ENCODE measurements at regions not wholly inside any gene's neighbourhood (a gene's known extent, or its start where the extent isn't known, plus 50 kb on each side); places are given as distances from the start of the nearest gene placed in this dataset.

DNA sequence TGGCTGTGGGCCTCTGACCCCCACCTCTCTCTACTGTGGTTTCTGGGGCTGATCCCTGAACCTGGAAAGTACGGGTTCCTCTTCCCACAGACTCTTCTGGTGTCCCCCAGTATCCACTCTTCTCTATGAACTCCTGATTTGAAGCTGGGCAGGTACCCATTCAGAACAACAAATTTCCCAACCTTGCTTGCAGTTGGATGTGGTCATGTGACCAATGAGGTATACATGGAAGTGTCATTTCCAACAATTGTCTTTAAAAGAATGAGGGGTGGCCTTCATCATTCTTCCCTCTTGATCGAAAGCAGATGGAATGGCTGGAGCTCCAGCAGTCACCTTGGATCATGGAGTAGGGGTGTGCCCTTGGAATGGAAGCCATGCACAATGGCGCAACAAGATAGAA lies 128.0 kb upstream of the MLN start:
- Histone ChIP-seq H3K36me3 (ENCODE audit: control insufficient read depth in 3 of 3, insufficient read depth in 2 of 3, low read depth in 1 of 3, low read length in 3 of 3) (no peaks in the 10 kb centered on the region), H3K27ac (ENCODE audit: low read depth in 1 of 3, low read length in 2 of 3) (no peak overlapping the region), H3K4me1 (ENCODE audit: control insufficient read depth in 3 of 3, insufficient read depth in 2 of 3, low read depth in 1 of 3, low read length in 2 of 3) (no peaks in the 10 kb centered on the region), H3K4me3 (ENCODE audit: low read depth in 1 of 3, low read length in 3 of 3) (no peak overlapping the region), H3K9me3 (ENCODE audit: control insufficient read depth in 2 of 2, insufficient read depth in 1 of 2, low read depth in 1 of 2, low read length in 1 of 2) (peaks cover 0 to 7% of the 10 kb centered on the region in 2 donors), H3K27me3 (ENCODE audit: control insufficient read depth in 3 of 3, insufficient read depth in 3 of 3, low read length in 3 of 3) (no peaks in the 10 kb centered on the region)
- 84 to 88% (median 86%) methylated on average over 3 of the region's 3 CpGs for WGBS, 3 donors
- no peak for DNase-seq
- FAIRE-seq, result no peak

DNA sequence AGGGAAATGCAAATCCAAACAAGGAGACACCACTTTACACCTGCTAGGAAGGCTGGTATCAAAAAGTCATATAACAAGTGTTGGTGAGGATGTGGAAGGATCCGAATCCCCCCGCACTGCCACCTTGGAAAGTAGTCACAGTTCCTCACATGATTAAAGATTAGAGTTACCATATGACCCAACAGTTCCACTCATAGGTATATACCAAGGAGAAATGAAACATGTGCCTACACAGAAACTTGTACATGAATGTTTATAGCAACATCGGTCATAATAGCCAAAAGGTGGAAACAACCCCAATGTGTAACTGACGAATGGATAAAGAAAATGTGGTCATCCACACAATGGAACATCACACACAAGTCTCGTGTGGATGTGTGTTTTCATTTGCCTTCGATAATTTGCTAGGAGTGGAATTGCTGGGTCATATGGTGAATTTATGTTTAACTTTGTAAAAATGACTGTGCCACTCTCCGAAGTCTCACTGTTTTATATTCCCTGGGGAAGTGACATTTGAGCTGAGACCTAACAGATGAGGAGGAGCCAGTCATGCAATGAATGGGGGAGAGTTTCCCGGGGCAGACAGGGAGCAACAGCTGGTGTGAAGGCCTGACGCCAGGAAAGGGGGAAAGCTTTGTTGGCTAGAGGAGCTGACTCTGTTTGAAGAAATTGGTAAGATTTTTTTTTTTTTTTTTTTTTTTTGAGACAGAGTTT lies 125.9 kb upstream of the MLN start:
- no peak overlapping the region for H3K27ac ChIP-seq (ENCODE audit: low read depth in 1 of 3, low read length in 2 of 3)
- peaks cover 0 to 7% of the 10 kb centered on the region in 2 donors for H3K9me3 ChIP-seq (ENCODE audit: control insufficient read depth in 2 of 2, insufficient read depth in 1 of 2, low read depth in 1 of 2, low read length in 1 of 2)
- H3K36me3 ChIP-seq (ENCODE audit: control insufficient read depth in 3 of 3, insufficient read depth in 2 of 3, low read depth in 1 of 3, low read length in 3 of 3), result no peaks in the 10 kb centered on the region
- no peaks in the 10 kb centered on the region for H3K27me3 ChIP-seq (ENCODE audit: control insufficient read depth in 3 of 3, insufficient read depth in 3 of 3, low read length in 3 of 3)
- no peaks in the 10 kb centered on the region for H3K4me1 ChIP-seq (ENCODE audit: control insufficient read depth in 3 of 3, insufficient read depth in 2 of 3, low read depth in 1 of 3, low read length in 2 of 3)
- FAIRE-seq (no peak), DNase-seq (no peak)
- 64 to 85% (median 82%) methylated on average over 9 of the region's 9 CpGs for WGBS, 3 donors
- H3K4me3 ChIP-seq (ENCODE audit: low read depth in 1 of 3, low read length in 3 of 3), result no peak overlapping the region

DNA sequence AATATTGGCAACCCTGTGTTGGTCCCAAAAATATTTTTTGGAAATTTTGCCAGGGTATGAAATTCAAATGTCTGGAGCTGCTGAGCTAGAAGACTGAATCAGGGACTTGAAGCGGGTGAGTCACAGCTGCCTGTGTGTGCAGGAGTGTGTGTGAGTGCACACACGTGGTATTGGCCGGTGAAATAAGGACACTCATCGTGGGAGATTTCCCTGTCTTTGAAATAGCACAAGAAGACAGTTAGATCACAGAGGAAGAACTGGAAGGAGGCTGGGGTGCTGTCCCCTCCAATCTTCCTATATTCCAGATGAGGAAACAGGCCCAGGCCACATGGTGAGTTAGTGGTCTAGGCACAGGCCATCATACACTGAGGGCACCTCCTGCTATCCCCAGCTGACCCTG lies 123.8 kb upstream of the MLN start:
- no peaks in the 10 kb centered on the region for H3K36me3 ChIP-seq (ENCODE audit: control insufficient read depth in 3 of 3, insufficient read depth in 2 of 3, low read depth in 1 of 3, low read length in 3 of 3)
- 69 to 84% (median 81%) methylated on average over 4 of the region's 4 CpGs for WGBS, 3 donors
- no peak for FAIRE-seq
- H3K9me3 ChIP-seq (ENCODE audit: control insufficient read depth in 2 of 2, insufficient read depth in 1 of 2, low read depth in 1 of 2, low read length in 1 of 2), result peaks cover 0 to 7% of the 10 kb centered on the region in 2 donors
- H3K4me3 ChIP-seq (ENCODE audit: low read depth in 1 of 3, low read length in 3 of 3), result no peak overlapping the region
- no peaks in the 10 kb centered on the region for H3K4me1 ChIP-seq (ENCODE audit: control insufficient read depth in 3 of 3, insufficient read depth in 2 of 3, low read depth in 1 of 3, low read length in 2 of 3)
- no peak for DNase-seq
- no peaks in the 10 kb centered on the region for H3K27me3 ChIP-seq (ENCODE audit: control insufficient read depth in 3 of 3, insufficient read depth in 3 of 3, low read length in 3 of 3)
- no peak overlapping the region for H3K27ac ChIP-seq (ENCODE audit: low read depth in 1 of 3, low read length in 2 of 3)

DNA sequence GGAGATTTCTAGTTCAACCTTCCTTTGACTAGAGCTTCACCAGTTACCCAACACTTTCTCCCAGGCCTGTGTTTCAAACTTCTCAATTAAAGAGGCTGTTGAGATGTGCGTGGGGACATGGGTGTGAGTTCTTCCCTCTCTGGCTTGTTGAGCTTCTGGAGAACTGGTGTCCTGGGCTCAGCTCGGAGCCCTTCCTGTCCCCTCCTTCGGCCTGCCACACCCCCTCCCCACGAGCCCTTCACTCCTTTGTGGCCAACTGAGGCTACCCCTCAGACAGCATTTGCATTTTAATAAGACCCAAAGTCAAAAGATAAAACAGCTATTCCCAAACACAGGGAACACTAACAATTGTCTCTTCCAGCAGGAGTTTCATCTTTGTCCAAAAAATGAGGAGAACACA lies 123.3 kb upstream of the MLN start:
- DNase-seq, result no peak
- 80 to 87% (median 87%) methylated on average over 4 of the region's 4 CpGs for WGBS, 3 donors

DNA sequence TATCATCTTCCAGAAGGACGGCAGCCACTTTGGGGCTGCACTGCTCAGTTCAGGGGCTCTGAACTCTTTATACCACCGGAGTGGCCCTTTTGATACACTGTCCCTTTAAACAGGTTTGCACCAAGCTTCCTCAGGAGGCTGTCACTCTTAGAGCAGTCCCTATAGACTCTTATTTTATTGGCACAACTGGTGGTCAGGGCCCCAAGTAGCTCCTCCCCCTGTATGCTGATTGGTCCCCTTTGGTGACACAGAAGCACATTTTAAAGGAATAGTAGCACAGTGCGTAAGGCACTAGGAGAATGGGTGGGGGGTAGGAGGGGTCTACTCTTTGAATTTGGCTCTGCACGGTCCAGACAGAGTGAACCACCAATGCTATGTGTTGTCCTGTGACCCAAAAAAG lies 122.6 kb upstream of the MLN start:
- FAIRE-seq, result no peak
- 83 to 96% (median 89%) methylated on average over 4 of the region's 4 CpGs for WGBS, 3 donors
- H3K4me1 ChIP-seq (ENCODE audit: control insufficient read depth in 3 of 3, insufficient read depth in 2 of 3, low read depth in 1 of 3, low read length in 2 of 3), result no peaks in the 10 kb centered on the region

More for the DNA sequence above, 123.3 kb upstream of the MLN start:
- no peak for FAIRE-seq
- H3K4me3 ChIP-seq (ENCODE audit: low read depth in 1 of 3, low read length in 3 of 3), result no peak overlapping the region
- no peaks in the 10 kb centered on the region for H3K27me3 ChIP-seq (ENCODE audit: control insufficient read depth in 3 of 3, insufficient read depth in 3 of 3, low read length in 3 of 3)
- H3K36me3 ChIP-seq (ENCODE audit: control insufficient read depth in 3 of 3, insufficient read depth in 2 of 3, low read depth in 1 of 3, low read length in 3 of 3), result no peaks in the 10 kb centered on the region
- H3K9me3 ChIP-seq (ENCODE audit: control insufficient read depth in 2 of 2, insufficient read depth in 1 of 2, low read depth in 1 of 2, low read length in 1 of 2), result peaks cover 0 to 7% of the 10 kb centered on the region in 2 donors
- no peak overlapping the region for H3K27ac ChIP-seq (ENCODE audit: low read depth in 1 of 3, low read length in 2 of 3)
- no peaks in the 10 kb centered on the region for H3K4me1 ChIP-seq (ENCODE audit: control insufficient read depth in 3 of 3, insufficient read depth in 2 of 3, low read depth in 1 of 3, low read length in 2 of 3)

DNA sequence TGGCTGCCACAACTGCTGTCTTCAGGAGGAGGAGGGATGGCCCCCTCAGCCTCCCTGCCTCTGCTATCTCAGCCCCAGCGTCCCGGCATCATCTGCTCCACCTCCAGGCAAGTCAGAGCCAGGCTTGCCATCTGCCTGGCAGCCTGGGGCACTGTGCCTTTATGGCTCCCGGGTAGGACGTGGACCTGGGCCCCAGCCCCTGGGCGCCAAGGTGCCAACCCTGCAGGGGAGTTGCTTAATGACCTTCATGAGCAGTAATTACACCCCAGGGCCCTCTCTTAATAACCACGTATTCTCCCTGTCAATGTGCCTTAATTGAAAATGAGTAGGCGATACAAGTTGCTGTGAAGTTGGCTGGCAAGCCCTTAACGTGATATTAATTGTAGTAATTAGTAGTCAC lies 122.1 kb upstream of the MLN start:
- FAIRE-seq (no peak), DNase-seq (no peak)
- Histone ChIP-seq H3K9me3 (ENCODE audit: control insufficient read depth in 2 of 2, insufficient read depth in 1 of 2, low read depth in 1 of 2, low read length in 1 of 2) (peaks cover 0 to 3% of the 10 kb centered on the region in 2 donors), H3K36me3 (ENCODE audit: control insufficient read depth in 3 of 3, insufficient read depth in 2 of 3, low read depth in 1 of 3, low read length in 3 of 3) (no peaks in the 10 kb centered on the region), H3K4me1 (ENCODE audit: control insufficient read depth in 3 of 3, insufficient read depth in 2 of 3, low read depth in 1 of 3, low read length in 2 of 3) (no peaks in the 10 kb centered on the region), H3K27me3 (ENCODE audit: control insufficient read depth in 3 of 3, insufficient read depth in 3 of 3, low read length in 3 of 3) (no peaks in the 10 kb centered on the region), H3K27ac (ENCODE audit: low read depth in 1 of 3, low read length in 2 of 3) (no peak overlapping the region), H3K4me3 (ENCODE audit: low read depth in 1 of 3, low read length in 3 of 3) (no peak overlapping the region)
- WGBS, 3 donors, result 31 to 72% (median 55%) methylated on average over 8 of the region's 8 CpGs

More for the DNA sequence above, 122.6 kb upstream of the MLN start:
- Histone ChIP-seq H3K27me3 (ENCODE audit: control insufficient read depth in 3 of 3, insufficient read depth in 3 of 3, low read length in 3 of 3) (no peaks in the 10 kb centered on the region), H3K9me3 (ENCODE audit: control insufficient read depth in 2 of 2, insufficient read depth in 1 of 2, low read depth in 1 of 2, low read length in 1 of 2) (peaks cover 0 to 3% of the 10 kb centered on the region in 2 donors), H3K36me3 (ENCODE audit: control insufficient read depth in 3 of 3, insufficient read depth in 2 of 3, low read depth in 1 of 3, low read length in 3 of 3) (no peaks in the 10 kb centered on the region), H3K4me3 (ENCODE audit: low read depth in 1 of 3, low read length in 3 of 3) (no peak overlapping the region), H3K27ac (ENCODE audit: low read depth in 1 of 3, low read length in 2 of 3) (no peak overlapping the region)
- no peak for DNase-seq

DNA sequence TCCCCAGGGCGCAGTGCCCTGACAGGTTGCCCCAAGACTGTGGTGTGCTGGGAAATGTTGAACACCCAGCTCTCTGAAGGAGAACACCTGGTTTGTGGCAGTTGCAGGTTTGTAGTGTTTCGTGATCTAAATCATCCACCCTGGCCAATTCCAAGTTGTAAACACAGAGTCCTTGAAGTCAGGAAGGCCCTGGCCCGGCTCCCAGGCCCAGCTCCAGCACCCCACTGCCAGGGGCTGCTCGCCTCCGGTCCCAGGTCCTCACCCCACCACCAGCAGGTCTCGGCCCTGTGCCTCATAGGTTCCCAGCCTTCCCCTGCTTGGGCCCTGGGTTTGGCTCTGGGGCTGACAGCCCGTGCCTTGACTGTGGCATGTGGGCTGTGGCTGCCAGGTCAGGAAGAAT lies 121.4 kb upstream of the MLN start:
- 75 to 85% (median 80%) methylated on average over 7 of the region's 7 CpGs for WGBS, 3 donors
- Histone ChIP-seq H3K9me3 (ENCODE audit: control insufficient read depth in 2 of 2, insufficient read depth in 1 of 2, low read depth in 1 of 2, low read length in 1 of 2) (peaks cover 0 to 3% of the 10 kb centered on the region in 2 donors), H3K27me3 (ENCODE audit: control insufficient read depth in 3 of 3, insufficient read depth in 3 of 3, low read length in 3 of 3) (no peaks in the 10 kb centered on the region), H3K27ac (ENCODE audit: low read depth in 1 of 3, low read length in 2 of 3) (no peak overlapping the region), H3K4me3 (ENCODE audit: low read depth in 1 of 3, low read length in 3 of 3) (no peak overlapping the region), H3K36me3 (ENCODE audit: control insufficient read depth in 3 of 3, insufficient read depth in 2 of 3, low read depth in 1 of 3, low read length in 3 of 3) (no peaks in the 10 kb centered on the region), H3K4me1 (ENCODE audit: control insufficient read depth in 3 of 3, insufficient read depth in 2 of 3, low read depth in 1 of 3, low read length in 2 of 3) (no peaks in the 10 kb centered on the region)
- FAIRE-seq (no peak), DNase-seq (no peak)

DNA sequence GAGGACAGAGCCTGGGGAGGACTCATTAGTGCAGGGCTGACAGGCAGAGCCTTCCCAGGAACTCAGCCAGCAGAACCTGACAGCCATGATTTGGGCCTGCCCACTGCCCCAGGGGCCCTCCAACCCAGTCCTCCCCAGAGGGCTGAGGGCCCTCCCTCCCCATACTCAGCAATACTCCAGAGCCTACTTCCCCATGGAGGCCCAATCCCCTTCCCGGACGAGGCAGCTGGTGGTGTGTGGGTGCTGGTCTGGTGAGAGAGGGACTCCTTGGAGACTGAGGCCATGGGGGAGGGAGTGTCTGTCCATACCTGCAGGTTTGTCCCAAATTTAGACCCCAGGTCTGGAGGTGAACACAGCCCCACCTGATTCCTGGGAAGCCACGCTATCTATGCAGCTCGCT lies 120.9 kb upstream of the MLN start:
- no peak overlapping the region for H3K4me3 ChIP-seq (ENCODE audit: low read depth in 1 of 3, low read length in 3 of 3)
- peaks cover 0 to 3% of the 10 kb centered on the region in 2 donors for H3K9me3 ChIP-seq (ENCODE audit: control insufficient read depth in 2 of 2, insufficient read depth in 1 of 2, low read depth in 1 of 2, low read length in 1 of 2)
- H3K27me3 ChIP-seq (ENCODE audit: control insufficient read depth in 3 of 3, insufficient read depth in 3 of 3, low read length in 3 of 3), result no peaks in the 10 kb centered on the region
- no peaks in the 10 kb centered on the region for H3K4me1 ChIP-seq (ENCODE audit: control insufficient read depth in 3 of 3, insufficient read depth in 2 of 3, low read depth in 1 of 3, low read length in 2 of 3)
- no peaks in the 10 kb centered on the region for H3K36me3 ChIP-seq (ENCODE audit: control insufficient read depth in 3 of 3, insufficient read depth in 2 of 3, low read depth in 1 of 3, low read length in 3 of 3)
- WGBS, 3 donors, result 93 to 98% (median 94%) methylated on average over 4 of the region's 4 CpGs
- no peak overlapping the region for H3K27ac ChIP-seq (ENCODE audit: low read depth in 1 of 3, low read length in 2 of 3)
- DNase-seq (no peak), FAIRE-seq (no peak)
